ENCODE measurements at regions not wholly inside any gene's neighbourhood (a gene's known extent, or its start where the extent isn't known, plus 50 kb on each side); places are given as distances from the start of the nearest gene placed in this dataset.

GRCh38 chr5:106093134-106093533 lies 1577.6 kb downstream of the EFNA5 start:
- TF ChIP-seq TAF1 (IDR thresholded peaks at IDR 0.05; ENCODE audit: low read depth) (no peak), EP300 (IDR thresholded peaks at IDR 0.05; ENCODE audit: borderline replicate concordance) (no peak), CEBPB (IDR thresholded peaks at IDR 0.05) (no peak), NFIC (IDR thresholded peaks at IDR 0.05) (no peak), CREB1 (IDR thresholded peaks at IDR 0.05; ENCODE audit: low read depth) (no peak), REST (IDR thresholded peaks at IDR 0.05; ENCODE audit: low read depth) (no peak), RAD21 (IDR thresholded peaks at IDR 0.05; ENCODE audit: low read depth) (no peak), EGR1 (IDR thresholded peaks at IDR 0.05) (no peak), USF1 (IDR thresholded peaks at IDR 0.05) (no peak), MAX (IDR thresholded peaks at IDR 0.05) (no peak), YY1 (IDR thresholded peaks at IDR 0.05; ENCODE audit: low read depth) (no peak), FOXM1 (IDR thresholded peaks at IDR 0.05; ENCODE audit: borderline replicate concordance, low read depth) (no peak)
